Colon (tissue), 2 donors: ENCODE measurements at regions not wholly inside any gene's neighbourhood (a gene's known extent, or its start where the extent isn't known, plus 50 kb on each side); places are given as distances from the start of the nearest gene placed in this dataset.
"Not testable (repeated sequence)": the region's sequence is repeated elsewhere in the genome, so short reads cannot be mapped to it uniquely, and the experiment has no call there.

Source experiments
- FAIRE-seq: peaks from 2 replicates; lab custom pipeline; 2012; peaks lifted over from hg19 to GRCh38; lab: Jason Lieb, UNC
- donor health status: control.
- donor health status: control.

- FAIRE-seq = no peak
Measured at GRCh38 chr1:192477630-192478029, 97.9 kb upstream of the RGS1 start.

DNA sequence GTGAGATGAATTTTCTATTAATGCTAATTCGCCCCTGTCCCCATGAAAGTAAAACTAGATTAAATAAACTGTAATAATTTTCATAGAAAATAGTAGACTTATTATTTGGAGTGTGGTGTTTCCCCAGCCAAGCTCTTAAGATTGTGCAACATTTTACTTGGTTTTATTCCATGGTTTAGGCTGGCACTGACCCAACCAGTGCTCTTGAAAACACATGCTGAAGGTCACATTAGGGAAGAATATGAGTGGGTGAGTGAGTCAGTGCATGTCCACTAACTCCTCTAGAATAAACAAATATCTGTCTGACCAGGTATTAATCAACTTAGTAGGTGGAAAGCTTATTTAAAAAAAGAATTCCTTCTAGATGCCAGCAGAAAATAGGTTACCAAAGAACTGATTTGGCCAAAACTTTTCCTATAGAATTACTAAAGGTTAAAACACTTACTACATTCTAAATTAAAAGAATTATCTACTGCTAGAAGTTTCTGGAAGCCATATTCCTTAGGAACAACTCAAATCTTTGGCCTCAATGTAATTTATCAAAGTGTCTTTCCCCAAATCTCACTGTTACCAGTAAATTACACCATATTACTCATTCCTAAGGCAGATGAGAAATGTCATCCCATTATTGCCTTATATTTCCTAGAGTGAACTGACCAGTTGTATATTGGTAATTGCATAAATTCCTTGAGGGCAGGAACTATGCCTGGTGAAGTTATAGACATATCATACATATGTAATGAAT lies 89.7 kb upstream of the RGS1 start:
- FAIRE-seq = no peak

DNA sequence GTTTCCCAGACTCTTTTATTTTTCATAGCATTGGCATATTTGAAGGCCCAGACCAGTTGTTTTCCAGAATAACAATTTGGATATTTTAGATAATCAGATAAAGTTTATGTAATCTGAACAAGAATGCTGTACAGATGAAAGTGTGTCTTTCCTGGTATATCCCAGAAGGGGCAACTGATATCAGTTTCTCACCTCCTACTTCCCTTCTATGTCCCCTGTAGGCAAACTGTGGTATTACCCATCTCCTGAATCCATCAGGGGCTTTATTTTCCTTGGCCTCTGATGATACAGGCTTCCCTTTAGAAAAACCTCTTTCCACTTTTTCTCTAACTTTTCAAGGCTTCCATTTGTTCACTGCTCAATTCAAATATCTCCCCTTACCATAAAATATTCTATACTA lies 87.5 kb upstream of the RGS1 start:
- no peak for FAIRE-seq

GRCh38 chr1:192489047-192489446 lies 86.5 kb upstream of the RGS1 start:
- no peak for FAIRE-seq

GRCh38 chr1:192489748-192490147 lies 85.8 kb upstream of the RGS1 start:
- no peak for FAIRE-seq

DNA sequence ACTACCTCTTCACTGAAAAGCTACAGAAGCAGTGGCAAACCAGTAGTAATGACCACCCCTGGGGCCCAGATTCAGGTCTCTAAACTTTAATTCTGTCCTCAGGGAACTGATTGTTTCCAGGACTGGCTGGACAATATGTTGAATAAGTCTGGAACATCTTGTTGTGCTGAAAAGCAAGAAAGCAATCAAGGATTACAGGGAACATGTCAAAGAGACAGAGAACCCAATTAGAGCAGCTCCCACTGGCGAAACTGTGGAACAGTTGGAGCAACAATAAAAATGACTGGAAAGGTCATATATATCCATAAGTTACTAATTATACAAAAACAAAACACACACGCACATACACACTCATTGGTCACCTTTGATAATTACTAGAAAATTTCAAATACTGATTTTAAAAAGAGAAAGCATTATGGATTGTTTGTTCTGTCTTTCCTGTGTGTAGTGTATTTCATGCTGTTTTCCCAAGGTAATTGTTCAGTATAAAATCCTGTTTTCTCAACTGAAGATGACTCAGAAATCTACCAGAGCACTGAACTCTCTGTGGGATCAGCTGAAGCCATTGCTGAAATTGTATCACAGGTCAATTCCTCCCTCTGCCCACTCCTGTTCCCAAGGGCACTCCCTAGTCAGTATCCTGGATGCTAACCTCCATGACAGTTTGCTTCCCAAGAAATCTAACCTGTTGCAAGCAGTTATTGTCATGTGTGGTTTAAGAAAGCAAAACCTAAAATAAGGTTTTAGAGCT lies 83.6 kb upstream of the RGS1 start:
- no peak for FAIRE-seq

GRCh38 chr1:192493584-192493983 lies 82.0 kb upstream of the RGS1 start:
- peak; percentile 70 for FAIRE-seq

GRCh38 chr1:192496369-192497056 lies 79.1 kb upstream of the RGS1 start:
- peak; percentile 28 for FAIRE-seq

- no peak for FAIRE-seq
Measured at GRCh38 chr1:192497214-192497794, 78.3 kb upstream of the RGS1 start.

DNA sequence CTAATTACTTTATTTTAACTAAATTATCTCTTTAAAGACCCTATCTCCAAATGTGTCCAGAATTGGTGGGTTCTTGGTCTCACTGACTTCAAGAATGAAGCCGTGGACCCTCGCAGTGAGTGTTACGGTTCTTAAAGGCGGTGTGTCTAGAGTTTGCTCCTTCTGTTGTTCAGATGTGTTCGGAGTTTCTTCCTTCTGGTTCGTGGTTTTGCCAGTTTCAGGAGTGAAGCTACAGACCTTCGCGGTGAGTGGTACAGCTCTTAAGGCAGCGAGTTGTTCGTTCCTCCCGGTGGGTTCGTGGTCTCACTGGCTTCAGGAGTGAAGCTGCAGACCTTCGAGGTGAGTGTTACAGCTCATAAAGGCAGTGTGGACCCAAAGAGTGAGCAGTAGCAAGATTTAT lies 77.5 kb upstream of the RGS1 start:
- not testable (repeated sequence) for FAIRE-seq

- not testable (repeated sequence) for FAIRE-seq
Measured at GRCh38 chr1:192499061-192499581, 76.5 kb upstream of the RGS1 start.

DNA sequence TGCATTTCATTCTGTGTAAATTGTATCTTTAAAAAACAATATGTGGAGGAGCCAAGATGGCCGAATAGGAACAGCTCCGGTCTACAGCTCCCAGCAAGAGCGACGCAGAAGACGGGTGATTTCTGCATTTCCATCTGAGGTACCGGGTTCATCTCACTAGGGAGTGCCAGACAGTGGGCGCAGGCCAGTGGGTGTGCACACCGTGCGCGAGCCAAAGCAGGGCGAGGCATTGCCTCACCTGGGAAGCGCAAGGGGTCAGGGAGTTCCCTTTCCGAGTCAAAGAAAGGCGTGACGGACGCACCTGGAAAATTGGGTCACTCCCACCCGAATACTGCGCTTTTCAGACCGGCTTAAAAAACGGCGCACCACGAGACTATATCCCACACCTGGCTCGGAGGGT lies 75.0 kb upstream of the RGS1 start:
- not testable (repeated sequence) for FAIRE-seq

DNA sequence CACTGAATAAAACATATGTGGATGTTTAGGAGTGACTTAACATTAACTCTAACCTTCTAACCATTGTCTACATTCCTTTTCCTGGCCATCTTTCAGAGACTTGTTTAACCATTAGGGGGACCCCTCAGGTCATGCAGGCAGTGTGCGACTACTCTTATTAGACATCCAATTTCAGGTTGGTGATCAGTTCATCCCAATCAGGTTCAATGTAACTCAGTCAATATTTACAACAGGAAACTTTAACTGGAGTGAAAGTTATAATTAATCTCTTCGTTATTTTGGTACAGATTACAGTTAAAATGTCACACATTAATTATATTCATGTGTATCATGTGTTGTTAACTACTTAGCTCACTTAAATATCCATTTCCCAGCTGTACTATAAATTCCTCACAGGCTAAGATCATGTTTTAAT lies 68.8 kb upstream of the RGS1 start:
- no peak for FAIRE-seq

DNA sequence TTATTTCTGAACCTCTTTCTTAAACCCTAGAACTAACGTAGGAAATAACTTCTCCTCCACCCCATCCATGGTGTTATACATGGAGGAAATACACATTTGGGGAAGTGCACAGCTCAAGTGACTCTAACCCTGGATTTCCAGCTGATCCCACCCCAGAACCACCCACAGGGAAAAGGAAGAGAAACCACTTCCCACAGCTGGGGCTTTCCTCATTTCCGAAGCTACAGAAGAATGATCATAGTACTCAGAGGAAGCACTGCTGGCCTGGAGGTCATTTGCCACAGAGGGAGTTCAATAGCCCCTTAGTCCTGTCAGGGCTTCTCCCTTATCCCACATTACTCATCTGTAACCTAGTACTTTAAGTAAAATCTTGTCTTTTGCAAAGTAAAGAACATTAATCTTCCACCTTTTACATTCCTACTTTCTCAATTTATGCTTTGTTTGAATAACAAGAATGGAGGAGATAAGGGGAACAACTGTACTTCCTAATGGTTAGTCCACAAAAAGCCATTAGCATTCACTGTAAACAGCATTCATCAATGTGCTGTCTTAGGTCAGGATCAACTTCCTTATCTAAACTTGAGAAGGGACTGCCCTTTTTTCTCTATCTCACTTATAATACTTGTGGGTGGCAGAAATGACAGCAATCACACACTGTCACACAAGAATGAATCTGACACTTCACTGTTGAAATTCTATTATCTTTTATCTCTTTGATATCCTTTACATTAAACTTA lies 63.0 kb upstream of the RGS1 start:
- FAIRE-seq = no peak

DNA sequence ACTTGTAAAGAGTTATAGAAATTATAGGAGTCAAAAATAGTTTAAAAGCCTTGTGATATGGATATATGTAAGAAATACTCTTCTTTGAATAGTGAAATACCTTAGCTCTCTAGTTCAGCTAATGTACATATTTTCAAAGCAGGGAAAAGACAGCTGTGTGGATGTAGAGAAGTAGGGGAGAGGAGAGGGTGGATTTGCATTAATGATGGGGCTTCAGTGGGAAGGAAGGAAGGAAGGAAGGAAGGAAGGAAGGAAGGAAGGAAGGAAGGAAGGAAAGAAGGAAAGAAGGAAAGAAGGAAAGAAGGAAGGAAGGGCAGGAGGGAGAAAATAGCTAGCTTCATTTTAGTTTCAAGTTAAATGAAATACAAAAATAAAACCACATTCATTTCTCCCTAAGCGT lies 62.4 kb upstream of the RGS1 start:
- no peak for FAIRE-seq

DNA sequence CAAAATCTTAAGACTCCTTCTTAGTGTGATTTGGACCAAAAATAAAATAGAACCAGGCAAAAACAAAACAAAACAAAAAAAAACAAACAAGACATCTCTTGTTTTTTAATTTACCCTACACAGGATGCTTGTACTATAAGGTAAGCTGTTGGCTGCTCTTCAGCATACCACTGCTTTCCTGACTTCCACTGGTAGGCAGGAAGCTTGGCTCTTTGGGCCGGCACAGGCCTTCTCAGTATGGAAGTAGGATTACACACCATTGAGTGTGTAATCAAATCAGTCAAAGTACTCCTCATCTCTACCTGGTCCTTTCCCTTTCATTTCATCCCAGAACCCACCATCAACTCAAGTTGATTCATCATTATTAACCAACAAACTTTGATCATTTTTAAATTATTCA lies 61.9 kb upstream of the RGS1 start:
- FAIRE-seq = no peak

DNA sequence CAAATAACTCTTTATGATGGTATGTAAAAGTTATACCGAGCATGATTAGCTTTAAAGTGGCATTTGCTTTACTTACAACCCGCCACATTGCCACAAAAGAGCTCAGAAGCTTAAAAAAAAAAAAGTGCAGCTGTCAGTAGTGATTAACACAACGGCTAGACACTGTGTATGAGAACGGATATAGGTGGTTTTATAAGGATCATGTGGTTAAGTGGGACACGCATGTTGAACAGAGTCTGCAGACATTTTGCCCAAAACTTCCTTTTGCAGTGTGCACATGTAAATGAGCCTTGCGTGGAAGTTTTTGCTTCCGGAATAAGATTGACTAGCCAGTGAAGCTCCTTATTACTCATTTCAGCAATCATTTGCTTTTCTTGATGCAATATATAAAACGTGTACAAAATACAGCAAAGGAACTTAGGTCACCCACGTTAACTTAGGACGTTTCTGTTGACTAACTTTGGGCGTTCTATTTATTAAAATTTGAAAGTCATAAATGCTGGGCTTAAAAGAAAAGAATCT lies 58.7 kb upstream of the RGS1 start:
- peak; percentile 69 for FAIRE-seq

DNA sequence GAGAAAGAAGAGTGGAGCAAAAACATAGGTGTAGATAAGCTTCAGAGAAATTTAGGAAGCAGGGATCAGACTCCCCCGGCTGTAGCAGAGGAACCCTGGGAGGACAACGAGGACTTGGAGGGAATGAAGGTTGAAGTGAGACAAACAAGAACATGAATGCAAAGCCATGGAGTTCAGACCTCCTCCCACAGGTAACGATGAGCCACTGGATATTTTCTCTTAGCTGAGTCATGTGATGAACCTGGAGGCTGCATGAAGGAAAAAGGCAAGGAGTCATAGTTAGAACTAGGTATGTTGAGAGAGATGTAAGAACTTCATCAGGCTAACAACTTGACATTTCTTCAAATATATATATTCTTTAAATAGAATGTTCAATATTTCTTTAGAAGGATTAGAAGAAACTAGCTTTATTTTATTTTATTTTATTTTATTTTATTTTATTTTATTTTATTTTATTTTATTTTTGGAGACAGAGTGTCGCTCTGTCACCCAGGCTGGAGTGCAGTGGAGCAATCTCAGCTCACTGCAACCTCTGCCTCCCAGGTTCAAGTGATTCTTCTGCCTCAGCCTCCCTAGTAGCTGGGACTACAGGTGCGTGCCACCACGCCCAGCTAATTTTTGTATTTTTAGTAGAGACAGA lies 57.7 kb upstream of the RGS1 start:
- FAIRE-seq = not testable (repeated sequence)

- FAIRE-seq = no peak
Measured at GRCh38 chr1:192518700-192519099, 56.9 kb upstream of the RGS1 start.

GRCh38 chr1:192521734-192522133 lies 53.8 kb upstream of the RGS1 start:
- no peak for FAIRE-seq

DNA sequence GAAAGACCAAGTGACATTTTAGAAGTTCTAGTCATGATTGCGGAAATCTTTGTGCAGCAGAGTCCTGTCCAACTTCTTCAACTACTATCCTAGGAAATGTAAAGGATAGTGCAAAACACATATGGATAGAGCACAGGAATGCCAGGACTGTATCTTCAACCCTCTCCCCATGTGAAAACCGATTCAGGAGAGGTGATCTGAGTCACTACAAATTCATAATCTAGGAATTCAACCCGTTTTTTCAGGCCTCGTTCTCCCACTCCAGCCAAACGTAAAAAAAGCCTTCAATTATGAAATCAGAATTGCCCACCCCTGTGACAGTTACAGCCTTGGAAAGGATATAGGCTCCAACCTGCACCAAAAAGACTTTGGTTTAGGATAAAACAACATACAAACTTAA lies 52.9 kb upstream of the RGS1 start:
- FAIRE-seq = no peak
